GM12891 (cell line): ENCODE measurements at regions not wholly inside any gene's neighbourhood (a gene's known extent, or its start where the extent isn't known, plus 50 kb on each side); places are given as distances from the start of the nearest gene placed in this dataset.

Source experiments
- DNase-seq: peaks from one replicate; pipeline ENCODE4 v3.0.0; 2011; ENCODE audit warnings: low spot score; ENCODE audit not compliant: insufficient read length
- FAIRE-seq: peaks from 2 replicates; lab custom pipeline; 2011; peaks lifted over from hg19 to GRCh38; lab: Jason Lieb, UNC
- PAX5 ChIP-seq: IDR thresholded peaks from 2 replicates; pipeline ENCODE4 v1.6.1; 2011; ENCODE audit warnings: low read length, moderate library complexity, mild to moderate bottlenecking; ENCODE audit not compliant: insufficient read depth, severe bottlenecking
- POLR2A ChIP-seq: IDR thresholded peaks from 2 replicates; pipeline ENCODE4 v1.6.1; 2011; ENCODE audit warnings: low read depth, low read length, control low read depth
- POLR2AphosphoS5 ChIP-seq: IDR thresholded peaks from 2 replicates; pipeline ENCODE4 v1.6.1; 2011; ENCODE audit warnings: low read depth, low read length, control low read depth
- POU2F2 ChIP-seq: IDR thresholded peaks from 2 replicates; pipeline ENCODE4 v1.6.1; 2011; ENCODE audit warnings: low read depth, mild to moderate bottlenecking, control low read depth, low read length, moderate library complexity
- SPI1 ChIP-seq: IDR thresholded peaks from 2 replicates; pipeline ENCODE4 v1.6.1; 2011; ENCODE audit warnings: low read depth, low read length, control low read depth
- TAF1 ChIP-seq: IDR thresholded peaks from 2 replicates; pipeline ENCODE4 v1.6.1; 2011; ENCODE audit warnings: low read depth, low read length, control low read depth

DNA sequence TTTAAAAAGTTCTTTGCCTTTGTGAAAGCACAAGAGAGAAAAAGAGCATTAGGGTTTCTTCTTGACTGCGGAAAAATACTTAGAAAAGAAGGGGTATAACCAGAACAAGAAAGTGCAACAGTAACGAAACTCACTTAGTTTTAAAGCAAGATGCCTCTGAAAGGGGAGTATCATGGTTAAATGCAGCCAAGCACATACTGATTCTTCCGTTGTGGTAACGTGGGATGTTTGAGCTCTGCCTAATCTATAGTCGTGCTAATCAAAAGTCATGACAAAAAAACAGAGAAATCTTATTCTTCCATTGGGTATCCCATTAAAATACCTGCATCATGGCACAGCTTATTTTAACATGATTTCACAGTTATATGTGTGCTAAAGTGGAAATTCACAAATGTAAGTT lies 187.8 kb upstream of the LRFN5 start:
- DNase-seq, result no peak
- no peak for FAIRE-seq
- TF ChIP-seq POLR2AphosphoS5 (no peak), SPI1 (no peak), PAX5 (no peak), POU2F2 (no peak), POLR2A (no peak), TAF1 (no peak)

DNA sequence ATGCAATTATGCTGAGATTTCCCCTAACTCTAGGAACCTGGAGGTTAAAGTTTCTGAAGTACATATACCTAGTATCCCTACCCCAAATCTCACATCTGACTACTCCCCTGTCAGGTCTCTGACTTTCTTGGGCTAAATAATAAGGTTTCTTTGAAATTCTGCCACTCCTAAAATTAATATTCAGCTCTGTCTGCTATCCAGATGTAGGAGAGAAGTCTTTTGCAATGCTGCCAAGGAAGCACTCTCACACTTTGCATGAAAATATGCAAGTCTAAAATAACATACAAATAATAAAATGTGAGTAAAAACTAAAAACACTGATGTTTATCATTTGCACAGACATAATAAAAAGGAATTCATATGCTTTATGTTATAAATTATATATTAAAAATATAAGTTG lies 196.9 kb upstream of the LRFN5 start:
- TF ChIP-seq POLR2A (no peak), TAF1 (no peak), SPI1 (no peak), POLR2AphosphoS5 (no peak), POU2F2 (no peak), PAX5 (no peak)
- no peak for FAIRE-seq

DNA sequence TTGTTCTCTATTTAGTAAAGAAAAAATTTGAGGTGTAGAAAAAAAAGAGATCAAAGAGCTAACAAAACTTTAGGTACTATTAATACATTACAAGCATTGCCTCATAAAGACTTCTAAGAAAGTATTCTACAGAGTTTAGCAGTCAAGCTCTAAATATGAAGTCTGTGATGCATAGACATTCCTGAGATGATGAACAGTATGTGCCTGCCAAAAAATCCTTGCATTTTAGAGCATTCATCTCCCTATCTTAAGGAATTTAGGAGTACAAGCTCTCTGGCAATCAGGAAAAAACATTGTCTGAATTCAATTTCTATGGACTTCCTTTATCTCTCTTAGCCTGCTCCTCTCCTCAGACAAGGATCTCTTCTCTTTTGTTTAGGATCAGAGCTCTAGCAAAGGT lies 202.6 kb upstream of the LRFN5 start:
- DNase-seq (no peak), FAIRE-seq (no peak)
- TF ChIP-seq PAX5 (no peak), TAF1 (no peak), POU2F2 (no peak), POLR2A (no peak), POLR2AphosphoS5 (no peak)

More for the DNA sequence above, 196.9 kb upstream of the LRFN5 start:
- no peak for DNase-seq

DNA sequence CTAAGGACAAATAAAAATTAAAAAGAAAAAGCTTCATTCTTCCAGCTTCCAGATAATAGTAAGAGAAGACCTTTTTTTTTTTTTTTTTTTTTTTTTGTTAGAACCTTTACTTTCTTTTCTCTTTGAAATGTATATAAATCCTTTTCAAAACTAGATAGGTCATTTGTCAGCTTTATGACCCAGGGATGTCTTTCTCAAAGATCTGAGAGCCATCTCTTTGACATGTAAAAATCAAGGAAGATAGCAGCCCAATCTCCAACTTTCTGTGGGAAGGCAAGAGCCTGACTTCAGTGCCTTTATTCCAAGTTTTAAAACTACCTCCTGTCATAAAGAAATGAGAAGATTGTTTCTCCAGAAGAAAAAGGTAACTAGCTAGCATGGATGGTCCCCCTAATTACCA lies 203.3 kb upstream of the LRFN5 start:
- FAIRE-seq (no peak), DNase-seq (no peak)
- no peak for TF ChIP-seq TAF1
- no peak for TF ChIP-seq PAX5
- TF ChIP-seq POLR2A, result no peak
- TF ChIP-seq POU2F2, result no peak
- TF ChIP-seq POLR2AphosphoS5, result no peak

DNA sequence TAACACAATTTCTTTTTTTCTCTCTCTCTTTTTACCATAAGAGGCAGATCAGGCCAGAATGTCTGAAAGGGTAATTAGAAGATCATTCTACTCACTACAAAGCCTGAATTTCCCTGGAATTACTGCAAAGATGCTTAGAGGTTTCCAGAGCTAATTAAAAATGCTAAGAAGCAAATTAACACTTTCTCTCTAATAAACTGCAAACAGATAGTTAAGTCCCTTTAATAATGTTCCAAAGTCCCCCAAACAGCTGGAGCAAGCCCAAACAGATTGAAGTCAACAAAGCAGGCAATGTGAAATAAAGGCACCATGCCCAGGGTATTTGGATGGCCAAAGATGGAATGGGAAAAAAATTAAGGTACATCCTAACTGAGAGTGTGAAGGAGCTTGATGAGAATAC lies 208.8 kb upstream of the LRFN5 start:
- no peak for DNase-seq
- TF ChIP-seq POLR2AphosphoS5 (no peak), POLR2A (no peak), POU2F2 (no peak)
- FAIRE-seq, result no peak

DNA sequence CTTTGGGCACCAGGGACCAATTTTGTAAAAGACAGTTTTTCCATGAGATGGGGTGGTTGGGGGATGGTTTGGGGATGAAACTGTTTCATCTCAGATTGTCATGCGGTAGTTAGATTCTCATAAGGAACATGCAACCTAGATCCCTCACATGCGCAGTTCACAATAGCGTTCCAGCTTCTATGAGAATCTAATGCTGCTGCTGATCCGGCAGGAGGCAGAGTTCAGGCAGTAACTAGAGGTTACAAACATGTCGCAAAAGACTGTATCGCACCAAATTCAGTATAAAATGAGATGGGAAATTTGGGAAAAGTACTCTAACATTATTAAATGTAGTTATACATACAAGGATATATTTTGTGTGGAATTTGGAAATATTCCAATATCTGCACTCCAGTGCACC lies 213.2 kb upstream of the LRFN5 start:
- DNase-seq, result no peak
- no peak for FAIRE-seq
- TF ChIP-seq PAX5, result no peak
- TF ChIP-seq POLR2A, result no peak
- no peak for TF ChIP-seq TAF1
- TF ChIP-seq POLR2AphosphoS5, result no peak
- TF ChIP-seq POU2F2, result no peak
- TF ChIP-seq SPI1, result no peak

DNA sequence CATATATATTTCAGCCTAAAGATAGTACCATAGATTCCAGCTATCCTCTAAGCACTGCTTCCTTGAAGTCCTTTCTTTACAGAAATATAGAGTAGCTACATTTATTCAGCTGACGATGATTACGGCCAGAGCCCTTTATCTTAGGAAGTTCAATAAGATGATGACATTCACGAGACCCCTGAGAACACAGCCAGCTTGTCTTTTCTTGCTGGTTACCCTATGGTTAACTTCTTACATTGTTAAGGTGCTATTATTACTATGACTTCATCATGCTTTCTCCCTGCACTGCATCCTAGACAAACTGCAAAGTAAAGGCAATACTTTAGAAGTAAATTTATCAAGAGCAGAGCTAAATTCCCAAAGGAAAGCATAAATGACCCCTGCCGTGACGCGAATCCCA lies 214.4 kb upstream of the LRFN5 start:
- FAIRE-seq (no peak), DNase-seq (no peak)
- no peak for TF ChIP-seq SPI1
- no peak for TF ChIP-seq POLR2AphosphoS5
- TF ChIP-seq POLR2A, result no peak
- TF ChIP-seq PAX5, result no peak
- TF ChIP-seq POU2F2, result no peak
- TF ChIP-seq TAF1, result no peak

DNA sequence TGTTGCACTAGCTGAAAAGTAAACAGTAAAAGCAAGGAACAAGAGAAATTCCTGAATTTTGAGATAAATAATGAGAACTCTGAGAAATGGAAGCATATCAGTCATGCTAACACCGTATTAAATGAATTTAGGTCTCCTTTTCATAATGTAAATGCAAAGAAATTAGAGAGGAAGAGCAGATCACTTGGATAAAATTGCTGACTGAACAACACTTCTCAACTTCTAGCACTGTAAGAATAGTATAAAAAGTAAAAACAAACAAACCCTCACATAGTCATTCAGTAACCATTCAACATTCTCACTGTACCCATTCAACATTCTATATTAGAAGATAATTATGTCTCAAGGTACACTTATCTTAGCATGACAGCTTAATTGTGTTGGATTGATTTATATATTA lies 217.3 kb upstream of the LRFN5 start:
- DNase-seq (no peak), FAIRE-seq (no peak)
- TF ChIP-seq POU2F2, result no peak
- no peak for TF ChIP-seq POLR2A
- TF ChIP-seq POLR2AphosphoS5, result no peak
- TF ChIP-seq SPI1, result no peak
- no peak for TF ChIP-seq PAX5
- no peak for TF ChIP-seq TAF1

DNA sequence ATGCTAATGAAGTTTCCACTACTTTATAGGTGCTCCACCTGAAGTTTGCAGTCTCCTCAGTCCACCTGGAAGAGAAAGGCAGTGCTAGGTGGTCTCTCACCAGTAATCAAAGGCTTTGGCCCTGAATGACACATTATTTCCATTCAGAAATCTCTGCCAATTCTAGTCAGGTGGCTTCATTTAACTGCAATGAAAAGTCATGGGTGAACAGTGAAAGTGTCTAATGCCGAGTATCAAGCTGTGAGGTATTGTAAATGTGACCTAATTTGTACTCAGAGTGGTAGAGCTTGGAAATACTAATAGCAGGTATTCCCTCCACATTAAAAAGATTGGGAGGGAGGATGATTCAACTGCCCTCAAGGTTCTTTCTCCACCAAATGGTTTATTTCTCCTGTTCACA lies 220.9 kb upstream of the LRFN5 start:
- TF ChIP-seq POLR2AphosphoS5 (no peak), POU2F2 (no peak), PAX5 (no peak), TAF1 (no peak), SPI1 (no peak), POLR2A (no peak)
- FAIRE-seq (no peak), DNase-seq (no peak)

DNA sequence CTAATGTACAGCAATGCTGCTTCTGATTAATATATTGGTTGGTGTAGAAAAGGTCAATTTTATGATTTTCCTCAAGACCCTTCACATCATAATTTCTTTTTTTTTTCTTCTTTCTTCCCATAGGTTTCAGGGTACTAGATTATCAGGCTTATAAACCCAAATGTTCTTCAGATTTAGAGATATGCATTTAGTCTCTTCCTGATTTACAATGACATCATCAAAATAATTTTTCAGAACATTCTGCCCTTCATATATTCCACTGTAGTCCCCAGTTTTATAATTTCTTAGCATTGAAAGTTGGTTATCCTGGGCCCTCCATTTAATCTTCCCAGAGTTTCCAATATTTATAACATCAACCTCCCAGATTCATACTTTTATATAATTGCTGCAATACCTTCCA lies 226.7 kb upstream of the LRFN5 start:
- TF ChIP-seq PAX5, result no peak
- no peak for TF ChIP-seq TAF1
- TF ChIP-seq POU2F2, result no peak
- TF ChIP-seq POLR2A, result no peak
- DNase-seq (no peak), FAIRE-seq (no peak)

DNA sequence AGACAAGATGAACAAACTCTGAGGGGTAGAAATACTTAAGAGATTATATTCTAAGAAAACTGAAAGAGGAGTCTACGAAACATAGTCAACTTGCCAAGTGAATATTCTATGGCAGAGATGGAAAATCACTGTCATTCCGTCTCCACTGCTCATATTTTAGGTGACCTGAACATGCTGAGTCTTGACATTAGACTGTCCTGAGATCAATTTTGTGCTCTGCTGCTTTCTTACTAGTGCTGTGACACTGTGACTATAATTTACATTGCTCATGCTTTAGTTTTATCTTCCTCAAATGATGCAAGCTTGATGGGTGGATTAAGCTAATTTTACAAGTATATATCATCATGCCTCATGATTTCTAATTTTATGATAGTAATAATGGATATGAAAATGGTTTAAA lies 228.2 kb upstream of the LRFN5 start:
- TF ChIP-seq TAF1, result no peak
- TF ChIP-seq POLR2A, result no peak
- no peak for TF ChIP-seq POU2F2
- no peak for TF ChIP-seq SPI1
- TF ChIP-seq POLR2AphosphoS5, result no peak
- no peak for TF ChIP-seq PAX5
- DNase-seq, result no peak
- no peak for FAIRE-seq
